ENCODE measurements at regions not wholly inside any gene's neighbourhood (a gene's known extent, or its start where the extent isn't known, plus 50 kb on each side); places are given as distances from the start of the nearest gene placed in this dataset.
A peak's percentile ranks its signal among the peaks of the same experiment; 100 is the strongest.
"Not testable (repeated sequence)": the region's sequence is repeated elsewhere in the genome, so short reads cannot be mapped to it uniquely, and the experiment has no call there.

- no peak for DNase-seq (ENCODE audit: low spot score in 2 of 2)
- H3K9me3 Mint-ChIP-seq = no peaks in the 10 kb centered on the region
- peak overlapping the region in 1 of 2 donors; percentile 11 for H3K27ac Mint-ChIP-seq
- ATAC-seq = no peak
- no peaks in the 10 kb centered on the region for H3K36me3 Mint-ChIP-seq
Observed at GRCh38 chr2:111668274-111668616, 215.7 kb downstream of the ANAPC1 start.

GRCh38 chr2:111668741-111669140 lies 215.3 kb downstream of the ANAPC1 start:
- H3K9me3 Mint-ChIP-seq = no peaks in the 10 kb centered on the region
- H3K27ac Mint-ChIP-seq = no peak overlapping the region
- DNase-seq (ENCODE audit: low spot score in 2 of 2) = no peak
- H3K36me3 Mint-ChIP-seq = no peaks in the 10 kb centered on the region
- ATAC-seq = peak in 1 of 2 donors; percentile 30

GRCh38 chr2:111669928-111670695 lies 213.9 kb downstream of the ANAPC1 start:
- no peak for DNase-seq (ENCODE audit: low spot score in 2 of 2)
- Mint-ChIP-seq H3K27ac (no peak overlapping the region), H3K9me3 (no peaks in the 10 kb centered on the region), H3K36me3 (no peaks in the 10 kb centered on the region)
- no peak for ATAC-seq

GRCh38 chr2:111670776-111671175 lies 213.2 kb downstream of the ANAPC1 start:
- Mint-ChIP-seq H3K36me3 (no peaks in the 10 kb centered on the region), H3K9me3 (no peaks in the 10 kb centered on the region), H3K27ac (no peak overlapping the region)
- no peak for DNase-seq (ENCODE audit: low spot score in 2 of 2)
- no peak for ATAC-seq

GRCh38 chr2:111671426-111672150 lies 212.4 kb downstream of the ANAPC1 start:
- Mint-ChIP-seq H3K9me3 (no peaks in the 10 kb centered on the region), H3K36me3 (no peaks in the 10 kb centered on the region), H3K27ac (no peak overlapping the region)
- ATAC-seq (no peak), DNase-seq (ENCODE audit: low spot score in 2 of 2) (no peak)

- ATAC-seq; DNase-seq (ENCODE audit: low spot score in 2 of 2); H3K36me3 Mint-ChIP-seq; H3K27ac Mint-ChIP-seq; H3K9me3 Mint-ChIP-seq: not testable (repeated sequence)
Observed at GRCh38 chr2:111672641-111673040, 211.4 kb downstream of the ANAPC1 start.

- ATAC-seq (no peak), DNase-seq (ENCODE audit: low spot score in 2 of 2) (no peak)
- no peaks in the 10 kb centered on the region for H3K36me3 Mint-ChIP-seq
- no peak overlapping the region for H3K27ac Mint-ChIP-seq
- H3K9me3 Mint-ChIP-seq = no peaks in the 10 kb centered on the region
Observed at GRCh38 chr2:111673526-111673925, 210.5 kb downstream of the ANAPC1 start.

GRCh38 chr2:111675419-111676194 lies 208.4 kb downstream of the ANAPC1 start:
- ATAC-seq (no peak), DNase-seq (ENCODE audit: low spot score in 2 of 2) (no peak)
- Mint-ChIP-seq H3K9me3 (no peaks in the 10 kb centered on the region), H3K27ac (no peak overlapping the region), H3K36me3 (no peaks in the 10 kb centered on the region)

- Mint-ChIP-seq H3K36me3 (no peaks in the 10 kb centered on the region), H3K9me3 (no peaks in the 10 kb centered on the region), H3K27ac (no peak overlapping the region)
- no peak for ATAC-seq
- DNase-seq (ENCODE audit: low spot score in 2 of 2) = no peak
Observed at GRCh38 chr2:111676291-111676822, 207.6 kb downstream of the ANAPC1 start.

GRCh38 chr2:111678161-111678560 lies 205.8 kb downstream of the ANAPC1 start:
- DNase-seq (ENCODE audit: low spot score in 2 of 2) = no peak
- Mint-ChIP-seq H3K9me3 (no peaks in the 10 kb centered on the region), H3K27ac (no peak overlapping the region), H3K36me3 (no peaks in the 10 kb centered on the region)
- ATAC-seq = no peak

GRCh38 chr2:111678651-111679050 lies 205.3 kb downstream of the ANAPC1 start:
- DNase-seq (ENCODE audit: low spot score in 2 of 2) (no peak), ATAC-seq (no peak)
- no peak overlapping the region for H3K27ac Mint-ChIP-seq
- no peaks in the 10 kb centered on the region for H3K9me3 Mint-ChIP-seq
- H3K36me3 Mint-ChIP-seq = no peaks in the 10 kb centered on the region

GRCh38 chr2:111679202-111679601 lies 204.8 kb downstream of the ANAPC1 start:
- H3K27ac Mint-ChIP-seq = no peak overlapping the region
- H3K9me3 Mint-ChIP-seq = no peaks in the 10 kb centered on the region
- DNase-seq (ENCODE audit: low spot score in 2 of 2) = no peak
- peak in 1 of 2 donors; percentile 52 for ATAC-seq
- no peaks in the 10 kb centered on the region for H3K36me3 Mint-ChIP-seq

GRCh38 chr2:111684611-111685010 lies 199.4 kb downstream of the ANAPC1 start:
- H3K27ac Mint-ChIP-seq = no peak overlapping the region
- DNase-seq (ENCODE audit: low spot score in 2 of 2) (no peak), ATAC-seq (no peak)
- no peaks in the 10 kb centered on the region for H3K9me3 Mint-ChIP-seq
- no peaks in the 10 kb centered on the region for H3K36me3 Mint-ChIP-seq

- DNase-seq (ENCODE audit: low spot score in 2 of 2) = no peak
- Mint-ChIP-seq H3K27ac (no peak overlapping the region), H3K36me3 (no peaks in the 10 kb centered on the region), H3K9me3 (no peaks in the 10 kb centered on the region)
- ATAC-seq = no peak
Observed at GRCh38 chr2:111685342-111685741, 198.7 kb downstream of the ANAPC1 start.

GRCh38 chr2:111686994-111687393 lies 197.0 kb downstream of the ANAPC1 start:
- Mint-ChIP-seq H3K9me3 (no peaks in the 10 kb centered on the region), H3K36me3 (no peaks in the 10 kb centered on the region), H3K27ac (no peak overlapping the region)
- no peak for DNase-seq (ENCODE audit: low spot score in 2 of 2)
- no peak for ATAC-seq

- no peak overlapping the region for H3K27ac Mint-ChIP-seq
- no peaks in the 10 kb centered on the region for H3K36me3 Mint-ChIP-seq
- DNase-seq (ENCODE audit: low spot score in 2 of 2) (no peak), ATAC-seq (no peak)
- no peaks in the 10 kb centered on the region for H3K9me3 Mint-ChIP-seq
Observed at GRCh38 chr2:111687911-111688310, 196.1 kb downstream of the ANAPC1 start.

GRCh38 chr2:111688482-111688881 lies 195.5 kb downstream of the ANAPC1 start:
- DNase-seq (ENCODE audit: low spot score in 2 of 2) = no peak

More at GRCh38 chr2:111688482-111688881, 195.5 kb downstream of the ANAPC1 start:
- Mint-ChIP-seq H3K9me3 (no peaks in the 10 kb centered on the region), H3K27ac (no peak overlapping the region), H3K36me3 (no peaks in the 10 kb centered on the region)
- ATAC-seq = no peak
